Mesothelial cell of epicardium (in vitro differentiated cells): ENCODE measurements at regions not wholly inside any gene's neighbourhood (a gene's known extent, or its start where the extent isn't known, plus 50 kb on each side); places are given as distances from the start of the nearest gene placed in this dataset.
A peak's percentile ranks its signal among the peaks of the same experiment; 100 is the strongest.
"Not testable (repeated sequence)": the region's sequence is repeated elsewhere in the genome, so short reads cannot be mapped to it uniquely, and the experiment has no call there.

Experiments
- DNase-seq, 2 experiments: peaks; one replicate each; pipeline ENCODE4 v3.0.0; 2021; ENCODE audit warnings: low spot score in 2 of 2; ENCODE audit not compliant: unreplicated experiment in 2 of 2
- H3K27ac Mint-ChIP-seq: 2 replicates; pipeline ENCODE4 v1.8.0; 2021; ENCODE audit warnings: mixed read lengths
- H3K27me3 Mint-ChIP-seq: 2 replicates; pipeline ENCODE4 v1.8.0; 2021; ENCODE audit warnings: low read depth, mixed read lengths
- H3K36me3 Mint-ChIP-seq: 2 replicates; pipeline ENCODE4 v1.8.0; 2021; ENCODE audit warnings: mixed read lengths
- H3K4me1 Mint-ChIP-seq: 2 replicates; pipeline ENCODE4 v1.8.0; 2021; ENCODE audit warnings: mixed read lengths
- H3K4me3 Mint-ChIP-seq: 2 replicates; pipeline ENCODE4 v1.8.0; 2021; ENCODE audit warnings: mild to moderate bottlenecking, moderate library complexity, mixed read lengths
- H3K9me3 Mint-ChIP-seq: 2 replicates; pipeline ENCODE4 v1.8.0; 2021; ENCODE audit warnings: mixed read lengths
- TF ChIP-seq, protein P1 (sequence below): fragments of 200-600 bp; sonication (generic); IDR thresholded peaks from one replicate; pipeline ENCODE4 v1.5.0; 2021; ENCODE audit warnings: antibody characterized with exemption; ENCODE audit not compliant: unreplicated experiment

DNA sequence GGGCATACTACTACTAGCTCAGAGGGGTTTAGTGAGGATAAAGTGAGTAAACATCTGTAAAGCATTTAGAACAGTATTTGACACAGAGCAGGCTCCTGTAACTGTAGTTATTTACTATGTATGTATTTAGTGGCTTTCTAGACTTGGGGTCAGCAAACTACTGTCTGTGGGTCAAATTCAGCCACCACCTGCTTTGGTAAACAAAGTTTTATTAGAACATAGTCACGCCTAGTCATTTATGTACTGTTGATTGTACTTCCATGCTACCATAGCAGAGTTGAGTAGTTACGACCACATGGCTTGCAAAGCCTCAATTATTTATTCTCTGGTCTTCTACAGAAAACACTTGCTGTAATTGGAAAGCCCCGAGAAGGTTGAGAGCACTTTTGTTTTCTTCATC is 248.5 kb upstream of the PLPP4 start:
- no peaks in the 10 kb centered on the region for H3K4me1 Mint-ChIP-seq
- no peak for DNase-seq
- H3K9me3 Mint-ChIP-seq: no peaks in the 10 kb centered on the region
- no peaks in the 10 kb centered on the region for H3K36me3 Mint-ChIP-seq
- TF ChIP-seq, protein P1, sequence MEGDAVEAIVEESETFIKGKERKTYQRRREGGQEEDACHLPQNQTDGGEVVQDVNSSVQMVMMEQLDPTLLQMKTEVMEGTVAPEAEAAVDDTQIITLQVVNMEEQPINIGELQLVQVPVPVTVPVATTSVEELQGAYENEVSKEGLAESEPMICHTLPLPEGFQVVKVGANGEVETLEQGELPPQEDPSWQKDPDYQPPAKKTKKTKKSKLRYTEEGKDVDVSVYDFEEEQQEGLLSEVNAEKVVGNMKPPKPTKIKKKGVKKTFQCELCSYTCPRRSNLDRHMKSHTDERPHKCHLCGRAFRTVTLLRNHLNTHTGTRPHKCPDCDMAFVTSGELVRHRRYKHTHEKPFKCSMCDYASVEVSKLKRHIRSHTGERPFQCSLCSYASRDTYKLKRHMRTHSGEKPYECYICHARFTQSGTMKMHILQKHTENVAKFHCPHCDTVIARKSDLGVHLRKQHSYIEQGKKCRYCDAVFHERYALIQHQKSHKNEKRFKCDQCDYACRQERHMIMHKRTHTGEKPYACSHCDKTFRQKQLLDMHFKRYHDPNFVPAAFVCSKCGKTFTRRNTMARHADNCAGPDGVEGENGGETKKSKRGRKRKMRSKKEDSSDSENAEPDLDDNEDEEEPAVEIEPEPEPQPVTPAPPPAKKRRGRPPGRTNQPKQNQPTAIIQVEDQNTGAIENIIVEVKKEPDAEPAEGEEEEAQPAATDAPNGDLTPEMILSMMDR: no peak
- H3K4me3 Mint-ChIP-seq: no peak overlapping the region
- no peak overlapping the region for H3K27ac Mint-ChIP-seq
- peaks cover 4% of the 10 kb centered on the region for H3K27me3 Mint-ChIP-seq

DNA sequence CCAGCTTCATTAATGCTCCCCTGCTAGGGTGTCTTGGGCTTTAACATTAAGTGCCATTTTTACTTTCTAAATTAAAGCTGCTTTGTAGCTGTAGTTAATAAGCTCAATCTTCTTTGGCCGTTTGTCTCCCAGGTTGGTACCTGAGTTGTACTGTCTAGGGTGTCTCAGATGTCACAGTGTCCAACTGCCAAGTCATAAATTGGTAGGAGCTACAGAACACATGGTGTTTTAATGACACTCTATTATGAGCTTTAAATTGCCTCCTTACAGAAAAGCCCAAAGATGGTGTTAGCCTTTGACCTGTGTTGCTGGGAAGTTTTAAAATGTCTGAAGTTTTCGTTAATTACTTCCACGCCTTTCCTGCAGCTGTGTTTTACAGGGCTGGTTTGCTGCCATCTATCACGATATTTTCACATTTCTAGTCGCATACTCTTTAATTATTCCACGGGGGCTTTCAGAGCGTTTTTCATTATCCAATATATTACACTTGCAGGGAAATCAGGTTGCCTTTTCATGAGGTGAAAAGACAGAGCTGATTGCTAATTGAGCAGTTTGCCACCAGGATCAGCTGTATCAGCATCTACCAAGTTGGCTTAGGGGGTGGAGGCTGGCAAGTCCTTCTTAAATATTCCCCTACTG is 247.8 kb upstream of the PLPP4 start:
- no peak for DNase-seq
- Mint-ChIP-seq H3K4me1 (no peaks in the 10 kb centered on the region), H3K27me3 (peaks cover 4% of the 10 kb centered on the region), H3K4me3 (no peak overlapping the region), H3K36me3 (no peaks in the 10 kb centered on the region), H3K27ac (no peak overlapping the region), H3K9me3 (peaks cover 2% of the 10 kb centered on the region)
- TF ChIP-seq, protein P1: no peak

DNA sequence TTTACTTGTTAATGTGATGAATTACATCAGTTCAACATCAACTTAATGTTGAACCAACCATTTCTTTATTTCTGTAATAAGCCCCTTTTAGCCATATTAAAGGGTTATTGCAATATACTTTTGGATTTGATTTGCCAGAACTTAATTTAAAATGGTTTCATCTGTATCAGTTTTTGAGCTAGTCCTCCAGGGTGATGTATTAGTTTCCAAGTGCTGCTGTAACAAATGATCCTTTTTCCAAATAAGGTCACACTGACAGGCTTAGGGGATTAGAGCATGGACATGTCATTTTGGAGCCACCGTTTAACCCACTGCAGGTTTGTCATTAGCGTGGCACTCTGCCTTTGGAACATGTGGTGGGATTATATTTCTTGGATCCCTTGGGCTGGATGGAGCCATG is 244.8 kb upstream of the PLPP4 start:
- Mint-ChIP-seq H3K4me1 (no peaks in the 10 kb centered on the region), H3K36me3 (no peaks in the 10 kb centered on the region), H3K27me3 (peaks cover 4% of the 10 kb centered on the region), H3K4me3 (no peak overlapping the region), H3K27ac (no peak overlapping the region), H3K9me3 (peaks cover 4% of the 10 kb centered on the region)
- DNase-seq: no peak
- TF ChIP-seq, protein P1: no peak

DNA sequence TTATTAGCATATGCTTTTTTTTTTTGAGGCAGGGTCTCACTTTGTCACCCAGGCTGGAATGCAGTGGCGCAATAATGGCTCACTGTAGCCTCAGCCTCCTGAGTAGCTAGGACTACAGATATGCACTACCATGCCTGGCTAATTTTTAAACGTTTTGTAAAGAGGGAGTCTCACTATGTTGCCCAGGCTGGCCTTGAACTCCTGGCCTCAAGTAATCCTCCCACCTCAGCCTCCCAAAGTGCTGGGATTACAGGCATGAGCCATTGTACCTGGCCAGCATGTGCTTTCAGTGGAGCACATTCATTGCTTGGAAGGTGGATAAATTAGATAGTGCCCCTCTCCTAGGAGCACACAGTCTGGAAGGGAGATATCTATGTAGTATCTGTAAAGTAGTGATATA is 243.7 kb upstream of the PLPP4 start:
- H3K27ac Mint-ChIP-seq, DNase-seq, H3K4me1 Mint-ChIP-seq, H3K4me3 Mint-ChIP-seq, H3K27me3 Mint-ChIP-seq, H3K36me3 Mint-ChIP-seq, H3K9me3 Mint-ChIP-seq: not testable (repeated sequence)

DNA sequence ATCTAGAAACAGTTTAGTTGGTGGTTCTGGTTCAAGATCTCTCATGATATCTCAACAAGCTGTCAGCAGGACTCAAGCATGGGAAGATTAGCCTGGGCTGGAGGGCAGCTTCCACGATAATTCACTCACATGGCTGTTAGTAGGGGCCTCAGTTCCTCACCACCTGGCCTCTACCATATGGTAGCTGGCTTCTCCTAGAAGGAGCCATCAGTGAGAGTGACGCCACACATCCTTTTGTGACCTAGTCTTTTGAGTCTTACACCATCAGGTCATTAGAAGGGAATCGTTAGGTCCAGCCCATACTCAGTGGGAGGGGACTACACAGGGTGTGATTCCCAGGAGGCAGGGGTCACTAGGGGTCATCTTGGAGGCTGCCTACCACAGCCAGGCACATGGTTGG is 239.3 kb upstream of the PLPP4 start:
- Mint-ChIP-seq H3K4me3 (no peak overlapping the region), H3K4me1 (no peaks in the 10 kb centered on the region)

DNA sequence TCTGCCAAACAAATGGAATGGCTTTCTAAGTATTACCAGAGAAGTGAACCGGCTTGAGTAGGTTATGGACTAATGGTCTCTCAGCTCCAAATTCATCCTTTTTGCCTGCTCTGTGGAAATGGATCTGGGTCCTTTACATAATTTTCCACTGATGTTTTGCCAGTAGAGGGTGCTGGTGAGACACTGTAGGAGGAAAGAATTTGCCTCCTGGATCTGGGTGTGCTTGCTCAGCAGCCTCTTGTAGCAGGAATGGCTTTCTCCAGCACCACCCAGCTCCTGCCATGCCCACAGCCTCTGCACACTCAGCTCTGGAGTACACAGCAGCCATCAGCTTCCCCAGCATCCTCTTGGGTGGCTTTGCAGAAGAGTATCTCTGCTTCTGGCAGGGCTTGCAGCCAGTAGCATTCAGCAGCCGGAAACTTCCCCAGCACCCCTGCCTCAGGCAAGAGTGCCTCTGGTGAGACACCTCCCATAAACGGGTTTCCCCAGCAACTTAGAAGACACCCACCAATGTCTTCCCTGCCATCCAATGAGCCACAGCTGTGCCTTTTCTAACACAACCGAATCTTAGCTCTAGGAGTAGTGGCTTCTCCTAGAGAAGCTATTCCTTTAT is 235.0 kb upstream of the PLPP4 start:
- TF ChIP-seq, protein P1: peak; percentile 33
- no peak overlapping the region for H3K27ac Mint-ChIP-seq
- no peak overlapping the region for H3K4me3 Mint-ChIP-seq
- H3K27me3 Mint-ChIP-seq: peaks cover 11% of the 10 kb centered on the region
- no peaks in the 10 kb centered on the region for H3K36me3 Mint-ChIP-seq
- DNase-seq: no peak
- peaks cover 3% of the 10 kb centered on the region for H3K9me3 Mint-ChIP-seq
- no peaks in the 10 kb centered on the region for H3K4me1 Mint-ChIP-seq

More for the DNA sequence above, 239.3 kb upstream of the PLPP4 start:
- Mint-ChIP-seq H3K27me3 (peaks cover 4% of the 10 kb centered on the region), H3K36me3 (no peaks in the 10 kb centered on the region), H3K27ac (no peak overlapping the region), H3K9me3 (peaks cover 7% of the 10 kb centered on the region)
- TF ChIP-seq, protein P1: no peak
- DNase-seq: no peak
